ENCODE measurements at regions not wholly inside any gene's neighbourhood (a gene's known extent, or its start where the extent isn't known, plus 50 kb on each side); places are given as distances from the start of the nearest gene placed in this dataset.
A peak's percentile ranks its signal among the peaks of the same experiment; 100 is the strongest.

DNA sequence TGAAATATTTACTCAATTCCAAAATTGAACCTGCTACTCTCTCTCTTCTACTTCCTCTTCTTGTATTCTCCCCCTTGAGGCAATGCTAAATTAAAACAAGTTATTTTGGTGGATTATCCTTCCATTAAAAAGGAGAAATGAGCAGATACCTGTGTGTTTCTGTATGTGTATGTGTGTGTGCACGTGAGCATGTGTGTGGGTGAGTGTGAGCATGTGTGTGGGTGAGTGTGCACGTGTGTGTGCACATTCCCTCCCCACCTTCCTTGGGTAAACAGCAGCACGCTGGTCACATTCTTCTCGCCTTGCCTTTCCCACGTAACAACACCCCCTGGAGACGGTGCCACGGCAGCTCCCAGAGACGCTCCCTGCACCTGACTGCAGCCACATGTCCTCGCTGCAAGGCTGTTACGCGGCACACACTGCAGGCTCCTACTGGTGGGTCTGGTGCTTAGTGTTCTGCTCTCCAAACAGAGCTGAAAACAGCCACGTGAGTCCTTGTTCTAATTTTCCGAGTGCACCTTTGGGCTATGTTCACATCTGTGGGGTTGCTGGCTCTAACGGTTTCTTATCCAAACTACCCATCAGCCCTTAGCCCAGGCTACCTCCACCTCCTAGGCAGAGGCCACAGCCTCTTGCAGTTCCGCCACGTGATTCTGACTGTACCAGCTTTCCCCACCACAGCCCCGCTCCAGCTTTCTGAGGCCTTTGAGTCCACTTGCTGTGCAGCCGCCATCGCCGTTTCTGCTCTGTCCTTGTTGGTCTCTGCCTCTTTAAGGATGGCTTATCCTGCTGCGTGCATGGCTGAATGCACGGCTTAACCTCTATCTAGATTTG is 123.4 kb downstream of the CTTN start:
- Histone ChIP-seq H3K4me3 (replicated peaks in 1 of 3; ENCODE audit: insufficient read depth in 1 of 3, low read depth in 2 of 3, low read length in 3 of 3) (no peak overlapping the region), H2AFZ (ENCODE audit: low read length) (no peak overlapping the region), H3K79me2 (ENCODE audit: insufficient read depth, low read length) (no peaks in the 10 kb centered on the region), H3K27me3 (ENCODE audit: control insufficient read depth in 1 of 2, insufficient read depth in 2 of 2, low read length in 2 of 2) (no peaks in the 10 kb centered on the region), H3K9me3 (ENCODE audit: low read length) (no peaks in the 10 kb centered on the region), H3K4me2 (ENCODE audit: low read depth, low read length) (no peak overlapping the region), H3K27ac (ENCODE audit: extremely low read length, insufficient read depth, low read length) (no peak overlapping the region), H3K4me1 (ENCODE audit: insufficient read depth, low read length) (no peaks in the 10 kb centered on the region), H3K9ac (ENCODE audit: insufficient read depth, low read depth, low read length) (no peak overlapping the region), H3K36me3 (replicated peaks in 1 of 2; ENCODE audit: control insufficient read depth in 1 of 2, insufficient read depth in 2 of 2, low read length in 2 of 2) (no peaks in the 10 kb centered on the region), H4K20me1 (ENCODE audit: insufficient read depth, low read length) (peaks cover 12% of the 10 kb centered on the region; the same call in 1 of the 2 replicates)
- ATAC-seq, result no peak
- intact Hi-C loops (cut with micrococcal nuclease; ENCODE audit: unreplicated experiment), result no loop called here
- in situ Hi-C loops (cut with HindIII; ENCODE audit: extremely low pct_ligation_motif_present, low pct_unique_long_range_greater_than_20kb), result no loop called here
- BruUV-seq (replicated peaks), result no TSS peak
- no peak for DNase-seq (ENCODE audit: low spot score)
- ChIA-PET CTCF (ENCODE audit: low intra/inter-chr PET ratio, low total read pairs) (no interaction called here), POLR2A (no interaction called here)
- WGBS (ENCODE audit: low lambda C conversion rate), result 97% methylated on average over 13 of the region's 22 CpGs
- FAIRE-seq, result no peak
- TF ChIP-seq ZNF850 (CRISPR knock-in tag; conservative IDR thresholded peaks at IDR 0.05), result no peak
- TF ChIP-seq SMARCE1 (IDR thresholded peaks at IDR 0.05; ENCODE audit: borderline replicate concordance), result no peak
- TF ChIP-seq, protein P1, sequence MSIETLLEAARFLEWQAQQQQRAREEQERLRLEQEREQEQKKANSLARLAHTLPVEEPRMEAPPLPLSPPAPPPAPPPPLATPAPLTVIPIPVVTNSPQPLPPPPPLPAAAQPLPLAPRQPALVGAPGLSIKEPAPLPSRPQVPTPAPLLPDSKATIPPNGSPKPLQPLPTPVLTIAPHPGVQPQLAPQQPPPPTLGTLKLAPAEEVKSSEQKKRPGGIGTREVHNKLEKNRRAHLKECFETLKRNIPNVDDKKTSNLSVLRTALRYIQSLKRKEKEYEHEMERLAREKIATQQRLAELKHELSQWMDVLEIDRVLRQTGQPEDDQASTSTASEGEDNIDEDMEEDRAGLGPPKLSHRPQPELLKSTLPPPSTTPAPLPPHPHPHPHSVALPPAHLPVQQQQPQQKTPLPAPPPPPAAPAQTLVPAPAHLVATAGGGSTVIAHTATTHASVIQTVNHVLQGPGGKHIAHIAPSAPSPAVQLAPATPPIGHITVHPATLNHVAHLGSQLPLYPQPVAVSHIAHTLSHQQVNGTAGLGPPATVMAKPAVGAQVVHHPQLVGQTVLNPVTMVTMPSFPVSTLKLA (IDR thresholded peaks at IDR 0.05), result peak; percentile 65
- TF ChIP-seq PLSCR1 (CRISPR knock-in tag; IDR thresholded peaks at IDR 0.05; ENCODE audit: borderline replicate concordance), result no peak

DNA sequence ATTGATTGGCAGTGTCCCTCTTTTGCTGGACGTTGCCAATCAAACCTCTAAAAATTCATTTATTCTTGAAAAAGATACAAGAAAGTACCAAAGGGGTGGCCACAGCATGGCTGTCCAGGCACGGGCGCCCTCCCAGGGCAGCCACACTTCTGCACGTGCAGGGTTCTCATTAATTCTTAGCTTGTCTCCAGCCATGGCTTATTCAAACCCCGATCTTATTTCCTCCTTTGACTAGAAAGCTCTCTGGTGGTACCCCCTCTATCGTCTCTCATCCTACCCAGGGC is 123.9 kb downstream of the CTTN start:
- intact Hi-C loops (cut with micrococcal nuclease; ENCODE audit: unreplicated experiment), result no loop called here
- no peak for ATAC-seq
- no peak for TF ChIP-seq HOXA7 (CRISPR knock-in tag; IDR thresholded peaks at IDR 0.05)
- no peak for TF ChIP-seq EP300 (IDR thresholded peaks at IDR 0.05; ENCODE audit: low read depth in 2 of 2, low read length in 2 of 2)
- TF ChIP-seq EP300 (CRISPR knock-in tag; IDR thresholded peaks at IDR 0.05; ENCODE audit: borderline replicate concordance), result no peak
- TF ChIP-seq, protein P2, sequence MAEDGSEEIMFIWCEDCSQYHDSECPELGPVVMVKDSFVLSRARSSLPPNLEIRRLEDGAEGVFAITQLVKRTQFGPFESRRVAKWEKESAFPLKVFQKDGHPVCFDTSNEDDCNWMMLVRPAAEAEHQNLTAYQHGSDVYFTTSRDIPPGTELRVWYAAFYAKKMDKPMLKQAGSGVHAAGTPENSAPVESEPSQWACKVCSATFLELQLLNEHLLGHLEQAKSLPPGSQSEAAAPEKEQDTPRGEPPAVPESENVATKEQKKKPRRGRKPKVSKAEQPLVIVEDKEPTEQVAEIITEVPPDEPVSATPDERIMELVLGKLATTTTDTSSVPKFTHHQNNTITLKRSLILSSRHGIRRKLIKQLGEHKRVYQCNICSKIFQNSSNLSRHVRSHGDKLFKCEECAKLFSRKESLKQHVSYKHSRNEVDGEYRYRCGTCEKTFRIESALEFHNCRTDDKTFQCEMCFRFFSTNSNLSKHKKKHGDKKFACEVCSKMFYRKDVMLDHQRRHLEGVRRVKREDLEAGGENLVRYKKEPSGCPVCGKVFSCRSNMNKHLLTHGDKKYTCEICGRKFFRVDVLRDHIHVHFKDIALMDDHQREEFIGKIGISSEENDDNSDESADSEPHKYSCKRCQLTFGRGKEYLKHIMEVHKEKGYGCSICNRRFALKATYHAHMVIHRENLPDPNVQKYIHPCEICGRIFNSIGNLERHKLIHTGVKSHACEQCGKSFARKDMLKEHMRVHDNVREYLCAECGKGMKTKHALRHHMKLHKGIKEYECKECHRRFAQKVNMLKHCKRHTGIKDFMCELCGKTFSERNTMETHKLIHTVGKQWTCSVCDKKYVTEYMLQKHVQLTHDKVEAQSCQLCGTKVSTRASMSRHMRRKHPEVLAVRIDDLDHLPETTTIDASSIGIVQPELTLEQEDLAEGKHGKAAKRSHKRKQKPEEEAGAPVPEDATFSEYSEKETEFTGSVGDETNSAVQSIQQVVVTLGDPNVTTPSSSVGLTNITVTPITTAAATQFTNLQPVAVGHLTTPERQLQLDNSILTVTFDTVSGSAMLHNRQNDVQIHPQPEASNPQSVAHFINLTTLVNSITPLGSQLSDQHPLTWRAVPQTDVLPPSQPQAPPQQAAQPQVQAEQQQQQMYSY (CRISPR knock-in tag; IDR thresholded peaks at IDR 0.05), result no peak
- TF ChIP-seq, protein P3, sequence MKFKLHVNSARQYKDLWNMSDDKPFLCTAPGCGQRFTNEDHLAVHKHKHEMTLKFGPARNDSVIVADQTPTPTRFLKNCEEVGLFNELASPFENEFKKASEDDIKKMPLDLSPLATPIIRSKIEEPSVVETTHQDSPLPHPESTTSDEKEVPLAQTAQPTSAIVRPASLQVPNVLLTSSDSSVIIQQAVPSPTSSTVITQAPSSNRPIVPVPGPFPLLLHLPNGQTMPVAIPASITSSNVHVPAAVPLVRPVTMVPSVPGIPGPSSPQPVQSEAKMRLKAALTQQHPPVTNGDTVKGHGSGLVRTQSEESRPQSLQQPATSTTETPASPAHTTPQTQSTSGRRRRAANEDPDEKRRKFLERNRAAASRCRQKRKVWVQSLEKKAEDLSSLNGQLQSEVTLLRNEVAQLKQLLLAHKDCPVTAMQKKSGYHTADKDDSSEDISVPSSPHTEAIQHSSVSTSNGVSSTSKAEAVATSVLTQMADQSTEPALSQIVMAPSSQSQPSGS (CRISPR knock-in tag; IDR thresholded peaks at IDR 0.05), result no peak
- TF ChIP-seq PRMT3 (CRISPR knock-in tag; IDR thresholded peaks at IDR 0.05; ENCODE audit: borderline replicate concordance, low read depth), result no peak

More for the DNA sequence above, 123.9 kb downstream of the CTTN start:
- WGBS (ENCODE audit: low lambda C conversion rate), result 96% methylated on average over 6 of the region's 6 CpGs
- no peak overlapping the region for H2AFZ ChIP-seq (ENCODE audit: low read length)
- no peaks in the 10 kb centered on the region for H3K36me3 ChIP-seq (replicated peaks in 1 of 2; ENCODE audit: control insufficient read depth in 1 of 2, insufficient read depth in 2 of 2, low read length in 2 of 2)
- H3K9ac ChIP-seq (ENCODE audit: insufficient read depth, low read depth, low read length), result no peak overlapping the region
- ChIA-PET CTCF (ENCODE audit: low intra/inter-chr PET ratio, low total read pairs) (no interaction called here), POLR2A (no interaction called here)
- H3K4me3 ChIP-seq (replicated peaks in 1 of 3; ENCODE audit: insufficient read depth in 1 of 3, low read depth in 2 of 3, low read length in 3 of 3), result no peak overlapping the region
- in situ Hi-C loops (cut with HindIII; ENCODE audit: extremely low pct_ligation_motif_present, low pct_unique_long_range_greater_than_20kb), result no loop called here
- H3K79me2 ChIP-seq (ENCODE audit: insufficient read depth, low read length), result no peaks in the 10 kb centered on the region
- H3K27me3 ChIP-seq (ENCODE audit: control insufficient read depth in 1 of 2, insufficient read depth in 2 of 2, low read length in 2 of 2), result no peaks in the 10 kb centered on the region
- H3K4me2 ChIP-seq (ENCODE audit: low read depth, low read length), result no peak overlapping the region
- no peaks in the 10 kb centered on the region for H3K9me3 ChIP-seq (ENCODE audit: low read length)
- no peak overlapping the region for H3K27ac ChIP-seq (ENCODE audit: extremely low read length, insufficient read depth, low read length)
- peaks cover 12% of the 10 kb centered on the region; the same call in 1 of the 2 replicates for H4K20me1 ChIP-seq (ENCODE audit: insufficient read depth, low read length)
- BruUV-seq (replicated peaks), result no TSS peak
- no peak for FAIRE-seq
- no peak for DNase-seq (ENCODE audit: low spot score)
- no peaks in the 10 kb centered on the region for H3K4me1 ChIP-seq (ENCODE audit: insufficient read depth, low read length)
